ENCODE measurements at regions not wholly inside any gene's neighbourhood (a gene's known extent, or its start where the extent isn't known, plus 50 kb on each side); places are given as distances from the start of the nearest gene placed in this dataset.
A peak's percentile ranks its signal among the peaks of the same experiment; 100 is the strongest.

DNA sequence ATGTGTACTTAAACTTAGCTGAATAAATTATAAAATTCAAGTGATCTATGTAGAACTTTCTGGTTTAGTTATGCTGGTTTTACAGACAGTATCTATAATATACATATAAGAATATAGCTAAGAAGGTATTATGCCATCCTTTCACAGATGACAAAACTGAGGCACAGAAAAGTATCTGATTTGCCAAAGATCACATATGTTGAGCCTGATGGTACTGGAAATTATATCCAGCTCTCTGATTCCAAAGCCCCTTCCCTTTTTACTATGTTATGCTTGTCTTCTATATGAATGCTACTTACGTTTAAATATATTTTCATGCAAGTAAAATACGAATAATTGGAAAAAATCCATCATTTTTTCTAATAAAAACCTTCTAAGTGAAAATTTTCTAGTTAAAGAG lies 1631.3 kb downstream of the DPP10 start:
- ATAC-seq (no peak), DNase-seq (no peak)
- intact Hi-C loops (cut with micrococcal nuclease), result no loop called here
- H3K27ac Mint-ChIP-seq, result no peak overlapping the region
- H3K4me1 Mint-ChIP-seq (ENCODE audit: low read depth), result no peaks in the 10 kb centered on the region
- POLR2A ChIA-PET, result no interaction called here
- CTCF ChIA-PET, result no interaction called here
- peaks cover 19% of the 10 kb centered on the region for H3K9me3 Mint-ChIP-seq
- H3K4me3 Mint-ChIP-seq, result no peak overlapping the region
- TF ChIP-seq, protein P1, sequence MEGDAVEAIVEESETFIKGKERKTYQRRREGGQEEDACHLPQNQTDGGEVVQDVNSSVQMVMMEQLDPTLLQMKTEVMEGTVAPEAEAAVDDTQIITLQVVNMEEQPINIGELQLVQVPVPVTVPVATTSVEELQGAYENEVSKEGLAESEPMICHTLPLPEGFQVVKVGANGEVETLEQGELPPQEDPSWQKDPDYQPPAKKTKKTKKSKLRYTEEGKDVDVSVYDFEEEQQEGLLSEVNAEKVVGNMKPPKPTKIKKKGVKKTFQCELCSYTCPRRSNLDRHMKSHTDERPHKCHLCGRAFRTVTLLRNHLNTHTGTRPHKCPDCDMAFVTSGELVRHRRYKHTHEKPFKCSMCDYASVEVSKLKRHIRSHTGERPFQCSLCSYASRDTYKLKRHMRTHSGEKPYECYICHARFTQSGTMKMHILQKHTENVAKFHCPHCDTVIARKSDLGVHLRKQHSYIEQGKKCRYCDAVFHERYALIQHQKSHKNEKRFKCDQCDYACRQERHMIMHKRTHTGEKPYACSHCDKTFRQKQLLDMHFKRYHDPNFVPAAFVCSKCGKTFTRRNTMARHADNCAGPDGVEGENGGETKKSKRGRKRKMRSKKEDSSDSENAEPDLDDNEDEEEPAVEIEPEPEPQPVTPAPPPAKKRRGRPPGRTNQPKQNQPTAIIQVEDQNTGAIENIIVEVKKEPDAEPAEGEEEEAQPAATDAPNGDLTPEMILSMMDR (IDR thresholded peaks at IDR 0.05), result no peak
- H3K36me3 Mint-ChIP-seq (ENCODE audit: low read depth), result no peaks in the 10 kb centered on the region
- no peaks in the 10 kb centered on the region for H3K27me3 Mint-ChIP-seq

DNA sequence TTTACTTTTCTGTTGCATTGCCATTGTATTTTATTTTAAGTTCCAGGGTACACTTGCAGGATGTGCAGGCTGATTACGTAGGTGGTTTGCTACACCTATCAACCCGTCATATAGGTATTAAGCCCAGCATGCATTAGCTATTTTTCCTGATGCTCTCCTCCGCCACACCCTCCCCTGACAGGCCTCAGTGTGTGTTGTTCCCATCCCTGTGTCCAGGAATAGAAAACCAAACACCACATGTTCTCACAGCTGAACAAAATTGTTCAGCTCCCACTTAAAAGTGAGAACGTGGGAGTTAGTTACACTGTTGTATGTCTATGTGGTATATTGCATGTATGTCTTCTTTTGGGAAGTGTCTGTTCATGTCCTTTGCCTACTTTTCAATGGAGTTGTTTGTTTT lies 1631.7 kb downstream of the DPP10 start:
- ChIA-PET POLR2A (no interaction called here), CTCF (no interaction called here)
- no peak overlapping the region for H3K27ac Mint-ChIP-seq
- peaks cover 15% of the 10 kb centered on the region for H3K9me3 Mint-ChIP-seq
- no peak overlapping the region for H3K4me3 Mint-ChIP-seq
- DNase-seq (no peak), ATAC-seq (no peak)
- no peaks in the 10 kb centered on the region for H3K4me1 Mint-ChIP-seq (ENCODE audit: low read depth)
- TF ChIP-seq, protein P1 (IDR thresholded peaks at IDR 0.05), result no peak
- H3K36me3 Mint-ChIP-seq (ENCODE audit: low read depth), result no peaks in the 10 kb centered on the region
- H3K27me3 Mint-ChIP-seq, result no peaks in the 10 kb centered on the region
- intact Hi-C loops (cut with micrococcal nuclease), result no loop called here

DNA sequence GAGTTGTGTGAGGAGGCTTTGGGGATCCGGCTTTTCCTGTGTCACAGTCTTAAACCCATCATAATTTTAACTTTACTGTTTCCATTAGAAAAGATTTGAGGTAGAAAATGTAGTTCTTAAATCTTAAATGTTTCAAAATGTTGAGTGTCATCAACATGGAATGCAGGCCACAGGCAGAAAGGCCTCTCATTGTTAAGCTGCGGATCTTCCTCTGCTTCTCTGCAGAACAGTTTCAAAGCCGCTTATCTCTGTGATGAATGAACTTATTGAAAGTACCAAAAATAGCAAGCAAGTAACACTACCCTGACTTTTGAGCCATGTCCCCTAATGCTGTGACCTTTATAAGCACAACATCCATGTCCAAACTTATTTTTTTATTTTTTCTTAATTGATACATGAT lies 1645.8 kb downstream of the DPP10 start:
- DNase-seq, result no peak
- ChIA-PET POLR2A (no interaction called here), CTCF (no interaction called here)
- H3K4me3 Mint-ChIP-seq, result no peak overlapping the region
- no peaks in the 10 kb centered on the region for H3K36me3 Mint-ChIP-seq (ENCODE audit: low read depth)
- H3K4me1 Mint-ChIP-seq (ENCODE audit: low read depth), result no peaks in the 10 kb centered on the region
- no peaks in the 10 kb centered on the region for H3K27me3 Mint-ChIP-seq
- no peak overlapping the region for H3K27ac Mint-ChIP-seq
- intact Hi-C loops (cut with micrococcal nuclease), result no loop called here
- ATAC-seq, result no peak
- H3K9me3 Mint-ChIP-seq, result peaks cover 4% of the 10 kb centered on the region
- TF ChIP-seq, protein P1 (IDR thresholded peaks at IDR 0.05), result no peak

DNA sequence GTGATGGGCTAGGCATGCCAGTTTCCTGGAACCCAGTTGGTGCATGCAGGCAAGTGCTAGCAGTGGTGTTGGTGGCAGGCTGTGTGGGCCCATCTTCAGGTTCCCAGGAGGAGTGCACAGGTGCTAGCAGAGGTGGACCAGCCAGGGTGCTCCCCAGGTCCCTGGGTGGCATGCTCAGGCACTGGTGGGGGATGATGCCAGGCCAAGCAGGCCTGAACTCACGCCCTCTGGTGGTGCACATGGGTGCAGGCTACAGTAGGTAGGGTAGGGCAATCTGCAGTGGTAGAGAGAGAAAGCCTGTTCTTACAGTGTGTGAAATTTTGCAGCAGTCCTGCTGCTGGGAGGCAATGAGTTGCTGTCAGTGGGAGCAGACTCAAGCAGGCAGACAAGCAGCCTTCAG lies 1651.8 kb downstream of the DPP10 start:
- ATAC-seq (no peak), DNase-seq (peak; percentile 1)
- Mint-ChIP-seq H3K9me3 (peaks cover 12% of the 10 kb centered on the region), H3K4me1 (ENCODE audit: low read depth) (no peaks in the 10 kb centered on the region), H3K27ac (no peak overlapping the region), H3K4me3 (no peak overlapping the region), H3K27me3 (no peaks in the 10 kb centered on the region), H3K36me3 (ENCODE audit: low read depth) (no peaks in the 10 kb centered on the region)
- CTCF ChIA-PET, result no interaction called here
- intact Hi-C loops (cut with micrococcal nuclease), result no loop called here
- POLR2A ChIA-PET, result no interaction called here
- TF ChIP-seq, protein P1 (IDR thresholded peaks at IDR 0.05), result no peak

DNA sequence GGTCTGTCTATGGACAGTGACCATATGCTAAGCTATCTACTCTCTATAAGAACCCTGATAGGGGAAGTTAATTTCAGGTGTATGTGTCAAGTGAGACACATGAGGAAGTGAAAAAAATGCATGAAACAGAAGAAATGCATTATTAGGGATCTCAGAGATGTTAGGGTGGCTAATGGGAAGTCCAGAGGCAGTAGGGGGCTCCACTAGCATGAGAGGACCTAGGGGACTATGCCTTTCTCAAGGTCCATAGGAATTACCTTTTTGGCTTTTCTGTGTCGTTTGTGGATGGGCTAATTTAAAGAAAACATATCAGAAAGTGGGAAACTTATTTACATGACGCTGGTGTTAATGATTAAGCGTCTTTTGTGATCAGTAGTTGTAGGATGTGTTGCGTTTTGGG lies 1653.2 kb downstream of the DPP10 start:
- ChIA-PET POLR2A (no interaction called here), CTCF (no interaction called here)
- Mint-ChIP-seq H3K4me1 (ENCODE audit: low read depth) (no peaks in the 10 kb centered on the region), H3K9me3 (peaks cover 17% of the 10 kb centered on the region), H3K27me3 (no peaks in the 10 kb centered on the region), H3K4me3 (no peak overlapping the region), H3K36me3 (ENCODE audit: low read depth) (no peaks in the 10 kb centered on the region), H3K27ac (no peak overlapping the region)
- TF ChIP-seq, protein P1 (IDR thresholded peaks at IDR 0.05), result no peak
- DNase-seq, result no peak
- intact Hi-C loops (cut with micrococcal nuclease), result no loop called here
- ATAC-seq, result no peak
